ENCODE measurements at regions not wholly inside any gene's neighbourhood (a gene's known extent, or its start where the extent isn't known, plus 50 kb on each side); places are given as distances from the start of the nearest gene placed in this dataset.
A peak's percentile ranks its signal among the peaks of the same experiment; 100 is the strongest.

DNA sequence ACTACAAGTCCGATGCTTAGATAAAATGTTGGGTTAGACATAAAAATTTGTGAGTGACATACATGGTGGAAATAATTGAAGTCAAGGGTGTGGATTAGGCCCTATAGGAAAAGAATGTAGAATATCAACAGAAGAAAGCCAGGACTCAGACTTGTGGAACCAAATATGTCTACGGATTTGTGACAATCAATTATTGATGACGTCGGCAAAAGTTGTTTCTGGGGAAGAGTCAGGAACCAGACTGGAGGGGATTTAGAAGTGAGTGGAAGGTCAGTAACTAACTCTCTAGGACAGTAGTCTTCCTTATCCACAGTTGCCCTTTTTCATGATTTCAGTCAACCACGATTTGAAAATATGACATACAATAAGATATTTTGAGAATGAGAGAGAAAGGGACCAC is 130.9 kb upstream of the TANK start:
- DNase-seq (ENCODE audit: low spot score): no peak

GRCh38 chr2:161030260-161031063 is 129.8 kb upstream of the TANK start:
- no peak for DNase-seq (ENCODE audit: low spot score)

GRCh38 chr2:161031511-161031910 is 128.7 kb upstream of the TANK start:
- DNase-seq (ENCODE audit: low spot score): no peak

- no peak for DNase-seq (ENCODE audit: low spot score)
Observed at GRCh38 chr2:161032635-161033034, 127.6 kb upstream of the TANK start.

DNA sequence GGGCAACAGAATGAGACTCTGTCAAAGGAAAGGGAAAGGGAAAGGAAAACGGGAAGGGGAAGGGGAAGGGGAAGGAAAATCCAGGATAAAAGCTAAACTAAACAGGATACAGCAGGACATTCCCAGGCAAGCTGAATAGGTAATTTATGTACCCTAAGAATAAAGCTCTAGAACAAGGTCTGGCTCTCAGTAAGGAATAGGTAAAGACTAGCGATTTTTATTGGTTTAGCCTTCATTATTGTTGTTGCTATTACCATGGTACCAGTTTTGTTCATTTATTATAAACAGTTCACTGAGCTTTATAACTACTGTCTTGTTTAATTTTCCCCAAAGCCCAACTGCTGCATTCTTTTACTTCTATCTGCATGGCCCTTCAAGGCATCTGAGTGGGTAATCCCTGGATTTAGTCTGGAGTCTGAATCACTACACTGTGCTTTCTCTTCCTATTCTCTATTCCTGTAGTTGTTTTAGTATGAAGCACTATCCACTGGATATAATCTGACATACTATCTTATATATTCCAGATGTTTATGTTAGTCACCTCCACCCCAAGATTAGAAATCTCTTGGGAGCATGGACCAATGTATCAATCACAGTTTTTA is 127.1 kb upstream of the TANK start:
- DNase-seq (ENCODE audit: low spot score): no peak

DNA sequence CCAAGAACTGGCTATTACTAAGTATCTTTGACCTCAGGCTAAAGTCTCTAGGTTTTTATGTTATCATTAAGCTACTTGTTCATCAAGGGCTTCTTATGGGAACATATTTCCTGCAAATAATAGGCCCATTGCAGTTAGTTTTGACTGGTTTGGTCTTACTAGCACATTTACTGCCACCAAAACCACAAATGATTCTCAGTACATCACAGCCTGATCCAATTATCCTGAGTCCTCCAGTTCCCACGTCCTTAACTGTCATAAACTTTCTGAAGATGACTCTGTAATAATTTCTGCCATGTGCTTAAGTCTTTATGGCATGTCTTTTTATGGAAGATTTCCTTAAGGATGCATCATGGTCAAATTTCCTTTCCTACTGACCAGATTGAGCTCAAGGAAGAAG is 123.3 kb upstream of the TANK start:
- DNase-seq (ENCODE audit: low spot score): no peak

GRCh38 chr2:161039071-161039470 is 121.2 kb upstream of the TANK start:
- no peak for DNase-seq (ENCODE audit: low spot score)

DNA sequence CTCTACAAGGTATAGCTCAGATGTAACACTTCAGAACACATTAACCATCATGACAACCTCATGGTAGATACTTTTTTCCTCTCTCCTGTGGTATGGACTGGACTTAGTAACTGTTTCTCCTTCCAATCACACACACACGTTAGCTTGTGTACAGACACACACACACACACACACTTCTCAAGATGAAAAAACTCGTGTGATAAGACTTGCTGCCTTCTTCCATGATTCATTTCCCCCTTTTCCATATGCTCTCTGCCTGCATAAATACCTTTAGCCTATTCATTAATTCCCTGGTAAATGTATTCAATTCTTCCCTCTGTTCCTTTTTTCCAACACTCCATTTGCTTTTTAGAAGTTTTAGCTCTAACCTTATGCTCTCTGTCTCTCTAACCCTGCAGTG is 118.9 kb upstream of the TANK start:
- no peak for DNase-seq (ENCODE audit: low spot score)

GRCh38 chr2:161042990-161043625 is 117.1 kb upstream of the TANK start:
- DNase-seq (ENCODE audit: low spot score): no peak

GRCh38 chr2:161044095-161044865 is 115.9 kb upstream of the TANK start:
- DNase-seq (ENCODE audit: low spot score): no peak

DNA sequence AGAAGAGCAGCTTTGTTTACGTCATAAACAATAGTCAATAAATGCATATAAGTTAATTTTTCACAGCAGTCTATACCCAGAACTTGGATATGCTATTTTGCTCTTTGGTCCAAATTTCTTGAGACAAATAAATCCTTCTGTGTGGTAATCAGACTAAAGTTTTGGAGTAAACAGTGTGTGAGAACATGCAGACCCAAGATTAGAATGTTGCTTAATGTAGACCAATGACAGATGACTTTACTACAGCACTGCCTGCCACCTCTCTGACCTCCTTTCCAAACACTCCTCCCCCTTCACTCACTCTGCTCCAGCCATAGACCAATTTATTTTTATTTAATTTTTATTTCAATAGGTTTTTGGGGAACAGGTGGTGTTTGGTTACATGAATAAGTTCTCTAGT is 115.3 kb upstream of the TANK start:
- no peak for DNase-seq (ENCODE audit: low spot score)

GRCh38 chr2:161045726-161046125 is 114.5 kb upstream of the TANK start:
- no peak for DNase-seq (ENCODE audit: low spot score)

GRCh38 chr2:161046876-161047275 is 113.4 kb upstream of the TANK start:
- DNase-seq (ENCODE audit: low spot score): no peak

DNA sequence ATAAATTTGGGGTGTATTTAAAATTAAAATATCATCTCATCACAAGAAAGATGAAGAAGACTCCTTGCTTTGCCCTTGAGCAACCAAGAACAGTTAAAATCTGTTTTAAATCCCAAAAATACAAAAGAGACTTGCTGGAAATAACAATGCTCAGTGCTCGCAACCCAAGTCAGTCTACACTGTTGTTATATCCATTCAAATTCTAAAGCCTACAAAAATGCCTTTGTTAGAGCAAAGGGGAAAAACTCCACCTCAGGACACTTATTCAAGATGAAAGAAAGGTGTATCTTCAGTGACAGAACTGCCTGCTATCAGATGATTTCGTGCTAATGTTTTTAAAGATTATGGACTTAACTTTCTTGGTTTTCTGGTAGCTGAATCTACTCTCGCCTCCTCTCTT is 111.9 kb upstream of the TANK start:
- no peak for DNase-seq (ENCODE audit: low spot score)

DNA sequence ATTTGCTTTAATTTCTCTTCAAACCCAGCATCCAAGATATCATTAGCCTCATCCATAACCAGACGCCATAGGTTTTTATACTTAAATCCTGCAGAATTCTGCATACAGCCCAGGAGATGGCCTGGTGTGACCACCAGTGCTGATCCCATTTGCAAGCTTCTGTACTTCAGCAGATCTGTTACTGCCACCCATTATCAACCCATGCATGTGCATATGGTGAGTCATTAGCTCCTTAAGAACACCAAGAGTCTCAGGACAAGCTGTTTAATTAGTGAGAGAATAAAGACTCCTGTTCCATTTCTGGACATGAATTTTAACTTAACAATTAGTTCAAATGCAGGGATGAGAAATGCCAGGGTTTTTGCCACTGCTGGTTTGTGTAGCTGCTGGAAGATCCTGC is 110.7 kb upstream of the TANK start:
- no peak for DNase-seq (ENCODE audit: low spot score)

- no peak for DNase-seq (ENCODE audit: low spot score)
Observed at GRCh38 chr2:161052214-161052613, 108.0 kb upstream of the TANK start.

- no peak for DNase-seq (ENCODE audit: low spot score)
Observed at GRCh38 chr2:161055289-161055688, 104.9 kb upstream of the TANK start.

DNA sequence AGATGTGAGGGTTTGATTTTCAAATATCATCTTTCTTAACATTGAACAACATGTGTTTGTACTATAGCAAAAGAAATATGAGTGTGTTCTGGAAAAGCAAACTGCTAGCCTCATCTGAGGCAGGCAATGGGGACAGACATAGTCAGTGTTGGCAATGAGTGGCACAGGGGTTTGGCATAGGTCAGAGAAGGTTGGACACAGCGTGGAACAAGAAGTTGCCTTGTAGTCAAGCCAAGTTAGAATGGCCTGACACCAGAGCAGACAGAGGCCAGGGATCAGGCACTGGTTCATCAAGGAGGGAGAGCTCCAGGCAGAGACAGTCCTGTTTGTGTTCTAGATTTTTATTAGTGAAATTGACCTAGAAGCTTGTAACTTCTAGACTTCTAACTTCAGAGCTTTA is 100.8 kb upstream of the TANK start:
- no peak for DNase-seq (ENCODE audit: low spot score)

DNA sequence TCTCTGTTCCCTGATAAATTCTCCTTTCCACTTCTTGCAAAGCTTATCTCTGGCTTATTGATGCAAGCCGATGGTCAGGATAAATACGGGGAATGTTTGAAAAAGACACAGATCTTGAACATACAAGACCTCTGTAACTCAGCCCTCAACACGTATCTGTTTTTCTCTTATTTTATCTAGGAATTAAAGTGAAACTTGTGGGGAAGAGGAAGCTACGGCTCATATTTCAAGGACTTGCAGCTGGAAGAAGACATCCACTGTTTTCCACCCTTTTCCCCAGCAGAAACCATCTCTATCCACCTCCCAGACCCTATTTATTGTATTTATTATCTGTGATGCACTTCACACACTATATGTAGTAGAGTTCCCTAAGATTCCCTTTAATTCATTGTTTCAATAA is 98.4 kb upstream of the TANK start:
- DNase-seq (ENCODE audit: low spot score): no peak

DNA sequence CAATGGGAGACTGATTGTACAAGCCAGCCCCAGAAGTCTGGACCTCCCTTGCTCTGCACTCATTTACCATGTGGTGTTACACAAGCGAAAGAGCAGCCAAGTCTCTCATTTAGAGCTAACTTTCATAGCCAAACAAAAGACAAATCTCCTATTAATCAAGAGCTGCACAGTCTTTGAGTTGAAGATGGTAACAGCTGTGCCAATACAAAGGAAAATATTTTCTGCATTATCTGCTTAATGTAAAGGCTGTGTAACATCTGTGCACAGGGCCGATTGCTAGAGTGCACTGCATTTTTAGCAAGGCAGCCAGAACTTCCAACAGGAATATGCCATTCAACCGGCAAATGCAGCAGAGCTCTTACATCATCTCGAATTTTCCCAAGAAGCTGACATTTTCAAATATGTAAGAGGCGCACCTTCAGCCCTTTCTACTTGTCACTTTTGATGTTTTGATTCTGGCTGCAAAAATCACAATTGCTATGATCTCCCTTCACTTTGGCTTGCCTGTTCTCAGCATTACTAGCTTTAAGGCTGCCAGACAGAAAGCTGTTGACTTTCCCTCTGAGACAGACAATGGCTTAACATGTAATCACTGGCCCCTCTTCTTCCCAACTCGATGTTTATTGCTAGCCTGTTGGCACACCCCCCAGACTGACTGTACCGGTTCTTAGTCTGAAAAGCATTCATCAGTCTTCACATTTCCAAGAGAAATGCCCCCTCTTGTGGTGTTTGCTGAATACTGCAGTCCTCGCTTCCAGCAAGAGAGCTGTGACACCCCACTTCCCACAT is 96.9 kb upstream of the TANK start:
- DNase-seq (ENCODE audit: low spot score): peak; percentile 85

DNA sequence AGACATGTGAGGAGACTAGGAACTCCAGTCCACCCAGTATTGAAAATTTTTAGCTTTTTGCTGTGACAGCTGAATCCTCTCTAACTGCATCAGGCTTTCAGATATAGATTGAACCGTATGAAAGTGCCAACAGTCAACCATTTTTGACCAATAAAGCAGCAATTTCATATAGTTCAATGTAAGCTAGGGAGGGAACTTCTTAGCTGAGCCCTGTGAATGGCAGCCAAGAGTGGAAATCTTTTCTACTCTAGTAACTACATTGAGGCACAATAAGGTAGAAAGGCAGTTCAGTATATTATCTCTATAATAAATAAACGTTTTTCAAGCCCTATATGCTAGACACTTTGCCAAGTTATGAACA is 96.3 kb upstream of the TANK start:
- DNase-seq (ENCODE audit: low spot score): no peak

- DNase-seq (ENCODE audit: low spot score): no peak
Observed at GRCh38 chr2:161067846-161068350, 92.3 kb upstream of the TANK start.
